Right lobe of liver (tissue), 6 donors: ENCODE measurements at regions not wholly inside any gene's neighbourhood (a gene's known extent, or its start where the extent isn't known, plus 50 kb on each side); places are given as distances from the start of the nearest gene placed in this dataset.

ENCODE experiments used
- ATAC-seq, 4 donors: fragments of 200-7000 bp; cut with Tn5 transposase; one replicate each; pipeline ENCODE4 v1.9.1; 2020; ENCODE audit warnings: mild to moderate bottlenecking in 4 of 4, moderate library complexity in 4 of 4
- DNase-seq, 3 donors: peaks; one replicate each; pipeline ENCODE4 v3.0.0-alpha.2; 2020
- H3K27ac ChIP-seq, 3 donors: fragments of 200-600 bp; one replicate each; pipeline ENCODE4 v1.8.0; 2022
- H3K27me3 ChIP-seq, 2 donors: fragments of 200-600 bp; one replicate each; pipeline ENCODE4 v1.8.0; 2022
- H3K36me3 ChIP-seq, 4 donors: fragments of 200-600 bp; sonication (generic) in 1 of 4; one replicate each; pipeline versions ENCODE4 v1.5.1 to v1.8.0; 2017 to 2022; ENCODE audit warnings: control low read depth in 1 of 4
- H3K4me1 ChIP-seq, 4 donors: fragments of 200-600 bp; sonication (generic) in 1 of 4; one replicate each; pipeline versions ENCODE4 v1.5.1 to v1.8.0; 2017 to 2022; ENCODE audit warnings: control low read depth in 1 of 4
- H3K4me3 ChIP-seq, 3 donors: fragments of 200-600 bp; one replicate each; pipeline ENCODE4 v1.8.0; 2022
- H3K9me3 ChIP-seq, 4 donors: fragments of 200-600 bp; sonication (generic) in 1 of 4; one replicate each; pipeline versions ENCODE4 v1.5.1 to v1.8.0; 2017 to 2022; ENCODE audit warnings: control low read depth in 1 of 4
- CTCF ChIP-seq, 4 donors: fragments of 200-600 bp in 3 of 4; fragments of 450-650 bp in 1 of 4; IDR thresholded peaks; one replicate each; pipeline versions ENCODE4 v1.5.1 to v1.8.0; 2016 to 2022; ENCODE audit warnings: antibody characterized with exemption in 4 of 4, mild to moderate bottlenecking in 2 of 4
- POLR2A ChIP-seq: fragments of 450-650 bp; IDR thresholded peaks from one replicate; pipeline ENCODE4 v1.6.1; 2017; ENCODE audit warnings: antibody characterized with exemption, mild to moderate bottlenecking
- WGBS: methylation state at CpG from one replicate; pipeline ENCODE4 v1.1.6; 2018; ENCODE audit warnings: low coverage, low lambda C conversion rate; ENCODE audit not compliant: insufficient coverage; ENCODE audit errors: missing lambda C conversion rate; 5-methylcytosine and 5-hydroxymethylcytosine counted together
- intact Hi-C, 2 donors: fragments of 100-400 bp; cut with DNase I; formaldehyde crosslinking; loops; one replicate each; pipeline versions ENCODE4 v1.11.2 to v1.14.1; 2022
- donor health status: DM: no; HTN: yes; CAD: no.
- donor health status: DM: no; HTN: no; CAD: no.
- donor health status: DM: no; HTN: no; CAD: no.
- donor health status: DM: no; HTN: yes; CAD: no.
- donor health status: DM: no; HTN: yes; CAD: no.

DNA sequence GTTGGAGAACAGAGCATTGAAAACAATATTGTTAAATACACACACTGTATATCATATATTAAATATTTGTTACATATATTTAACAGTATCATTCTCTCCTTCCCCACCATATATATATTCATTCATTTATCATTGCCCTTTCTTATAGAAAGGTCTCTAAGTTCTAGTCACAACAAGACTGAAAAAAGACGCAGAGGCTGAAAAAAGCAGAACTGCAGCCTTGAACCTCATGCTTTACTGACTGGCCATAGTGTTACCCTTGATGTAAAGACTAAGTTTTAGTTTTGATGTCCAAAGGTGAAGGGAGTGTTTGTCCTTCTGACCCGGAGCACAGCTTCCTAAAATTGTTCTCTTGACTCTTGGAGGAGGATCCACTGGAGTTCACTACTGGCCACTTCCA lies 247.9 kb downstream of the PTEN start:
- Histone ChIP-seq H3K9me3 (no peaks in the 10 kb centered on the region), H3K27me3 (no peaks in the 10 kb centered on the region), H3K36me3 (no peaks in the 10 kb centered on the region), H3K4me1 (no peaks in the 10 kb centered on the region), H3K4me3 (no peak overlapping the region), H3K27ac (no peak overlapping the region)
- intact Hi-C loops, result loop anchor here in 1 of 2 donors (10.0 kb wide), 2 partner anchors 246 to 284 kb away; partner anchors contain the start of genes KLLN and PTEN
- no peak for DNase-seq
- no peak for TF ChIP-seq POLR2A
- TF ChIP-seq CTCF (IDR thresholded peaks at IDR 0.05), result no peak
- ATAC-seq, result no peak
- 42% methylated on average over 2 of the region's 2 CpGs for WGBS

DNA sequence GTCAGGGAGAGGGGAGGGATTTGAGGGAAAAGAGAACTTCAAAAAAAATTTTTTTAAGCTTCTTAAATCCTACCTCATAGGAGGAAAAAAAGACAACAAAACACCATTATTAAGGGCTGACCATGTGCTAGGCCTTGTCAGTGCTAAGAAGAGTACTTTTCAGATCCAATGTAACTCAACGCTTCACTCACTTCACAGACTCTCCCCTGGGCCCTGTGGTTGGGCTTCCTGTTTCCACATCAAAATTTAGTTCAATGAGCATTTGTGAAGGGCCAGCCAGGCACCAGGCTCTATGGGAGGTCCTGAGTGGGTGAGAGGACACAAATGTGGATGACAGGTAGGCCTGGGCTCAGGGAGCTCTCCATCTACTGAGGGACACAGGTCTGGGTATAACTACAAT lies 249.8 kb downstream of the PTEN start:
- ATAC-seq, result no peak
- no peak overlapping the region for H3K27ac ChIP-seq
- intact Hi-C loops, result loop anchor here in 1 of 2 donors (10.0 kb wide), 2 partner anchors 248 to 282 kb away; partner anchors contain the start of genes KLLN and PTEN

DNA sequence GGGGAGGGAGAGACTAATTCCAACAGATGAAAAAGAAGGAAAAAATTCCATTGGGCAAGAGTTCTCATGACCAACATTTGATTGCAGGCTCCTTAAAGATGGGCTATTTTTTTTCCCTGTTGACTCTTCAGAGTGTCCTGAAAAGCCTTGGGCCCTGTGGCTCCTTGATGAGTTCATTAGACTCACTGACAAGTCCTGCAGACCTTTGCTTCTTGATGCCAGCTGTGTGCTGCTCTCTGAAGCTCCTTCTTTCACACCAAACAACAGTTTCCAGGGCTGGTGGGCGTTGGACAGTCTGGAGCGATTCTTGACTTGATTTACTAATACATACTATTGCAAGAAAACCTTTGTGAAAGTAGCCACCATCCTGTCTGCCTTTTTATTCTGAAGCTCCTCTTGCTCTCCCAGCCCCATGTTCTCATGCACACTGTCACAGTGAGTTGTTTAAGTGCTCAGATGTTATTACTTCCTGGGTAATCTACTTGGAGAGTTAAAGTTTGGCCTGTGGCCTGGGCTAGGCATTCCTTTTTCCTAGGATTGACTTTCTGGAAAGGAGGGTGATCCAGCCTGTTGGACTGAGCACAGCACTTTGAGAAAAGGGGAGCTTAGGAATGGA lies 250.3 kb downstream of the PTEN start:
- 63% methylated on average over 2 of the region's 2 CpGs for WGBS
- Histone ChIP-seq H3K4me1 (peaks cover 0 to 5% (median 1%) of the 10 kb centered on the region in 4 donors), H3K36me3 (no peaks in the 10 kb centered on the region), H3K9me3 (no peaks in the 10 kb centered on the region), H3K27me3 (no peaks in the 10 kb centered on the region), H3K27ac (no peak overlapping the region), H3K4me3 (no peak overlapping the region)
- DNase-seq (no peak), ATAC-seq (no peak)
- TF ChIP-seq CTCF (IDR thresholded peaks at IDR 0.05) (no peak), POLR2A (no peak)
- intact Hi-C loops, result loop anchor here in 1 of 2 donors (10.0 kb wide), 2 partner anchors 249 to 281 kb away; partner anchors contain the start of genes KLLN and PTEN

More for the DNA sequence above, 249.8 kb downstream of the PTEN start:
- Histone ChIP-seq H3K9me3 (no peaks in the 10 kb centered on the region), H3K4me1 (no peaks in the 10 kb centered on the region), H3K4me3 (no peak overlapping the region), H3K36me3 (no peaks in the 10 kb centered on the region), H3K27me3 (no peaks in the 10 kb centered on the region)
- DNase-seq, result no peak
- TF ChIP-seq POLR2A (no peak), CTCF (IDR thresholded peaks at IDR 0.05) (no peak)
- 63% methylated on average over 1 of the region's 1 CpG for WGBS

DNA sequence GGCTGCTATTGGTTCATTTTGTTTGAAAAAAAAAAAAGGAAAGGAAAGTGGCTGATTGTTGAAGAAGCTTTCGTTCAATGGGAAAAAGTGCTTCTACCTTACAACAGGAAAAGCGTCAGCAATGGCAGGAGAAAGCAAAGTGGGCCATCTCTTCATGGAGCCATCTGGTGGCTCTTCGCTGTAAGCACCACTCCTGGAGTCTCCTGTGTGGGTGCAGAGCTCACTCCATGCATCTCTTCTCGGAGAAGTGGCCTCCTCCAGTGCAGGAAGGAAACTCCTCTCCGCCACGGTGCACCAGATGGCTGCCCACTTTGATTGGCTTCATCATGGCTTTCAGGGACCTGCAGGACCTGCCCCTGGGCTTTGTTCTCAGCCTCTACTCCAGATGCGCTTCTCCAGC lies 250.9 kb downstream of the PTEN start:
- Histone ChIP-seq H3K27ac (no peak overlapping the region), H3K4me1 (peaks cover 0 to 11% (median 4%) of the 10 kb centered on the region in 4 donors), H3K36me3 (no peaks in the 10 kb centered on the region), H3K9me3 (no peaks in the 10 kb centered on the region), H3K27me3 (no peaks in the 10 kb centered on the region), H3K4me3 (no peak overlapping the region)
- 51% methylated on average over 5 of the region's 7 CpGs for WGBS
- intact Hi-C loops, result loop anchor here in 1 of 2 donors (10.0 kb wide), 2 partner anchors 250 to 280 kb away; partner anchors contain the start of genes KLLN and PTEN
- TF ChIP-seq CTCF (IDR thresholded peaks at IDR 0.05) (peak; percentile 52 to 77 (median 72)), POLR2A (no peak)
- peak; percentile 41 to 69 (median 68) for DNase-seq
- ATAC-seq, result peak; percentile 84 to 95 (median 95)
